ENCODE measurements at regions not wholly inside any gene's neighbourhood (a gene's known extent, or its start where the extent isn't known, plus 50 kb on each side); places are given as distances from the start of the nearest gene placed in this dataset.

GRCh38 chr14:71196921-71197320 is 289.7 kb downstream of the PCNX1 start:
- Histone ChIP-seq H2AFZ (ENCODE audit: low read depth, low read length) (no peak overlapping the region), H3K9ac (ENCODE audit: low read length) (no peak overlapping the region), H3K4ac (ENCODE audit: low read depth in 1 of 2, low read length in 2 of 2) (no peak overlapping the region), H2BK15ac (ENCODE audit: low read depth, poor library complexity, severe bottlenecking) (no peak overlapping the region), H3K36me3 (ENCODE audit: control insufficient read depth in 1 of 2, insufficient read depth in 2 of 2, low read depth in 1 of 2, low read length in 2 of 2) (no peaks in the 10 kb centered on the region), H3K4me2 (ENCODE audit: low read length, poor library complexity, severe bottlenecking) (no peak overlapping the region), H3K79me1 (replicated peaks; ENCODE audit: low read length, poor library complexity, severe bottlenecking) (no peaks in the 10 kb centered on the region), H3K27me3 (ENCODE audit: control insufficient read depth in 1 of 2, insufficient read depth in 1 of 2, low read length in 2 of 2) (peaks cover 3 to 4% of the 10 kb centered on the region in 2 experiments), H3K23ac (ENCODE audit: low read length in 2 of 2) (no peak overlapping the region), H2BK5ac (ENCODE audit: low read depth, low read length, poor library complexity, severe bottlenecking) (no peak overlapping the region), H3K9me3 (ENCODE audit: control insufficient read depth, low read length) (peaks cover 3% of the 10 kb centered on the region), H4K8ac (ENCODE audit: low read length) (no peak overlapping the region), H2AK5ac (ENCODE audit: low read length, severe bottlenecking) (no peak overlapping the region), H3K18ac (ENCODE audit: low read depth in 1 of 2, low read length in 2 of 2) (no peak overlapping the region), H4K91ac (ENCODE audit: low read length) (no peak overlapping the region), H3K4me1 (ENCODE audit: control insufficient read depth, insufficient read depth, low read depth, low read length) (no peaks in the 10 kb centered on the region), H3K27ac (ENCODE audit: low read length, poor library complexity, severe bottlenecking) (no peak overlapping the region), H3K4me3 (ENCODE audit: insufficient read depth in 1 of 2, low read depth in 1 of 2, low read length in 2 of 2) (no peak overlapping the region), H3K14ac (ENCODE audit: low read length in 2 of 2) (no peak overlapping the region), H2BK12ac (ENCODE audit: low read length in 2 of 2) (no peak overlapping the region), H2BK120ac (ENCODE audit: low read depth, low read length) (no peak overlapping the region)
- DNase-seq: no peak
- WGBS: 69% methylated on average over 6 of the region's 6 CpGs

DNA sequence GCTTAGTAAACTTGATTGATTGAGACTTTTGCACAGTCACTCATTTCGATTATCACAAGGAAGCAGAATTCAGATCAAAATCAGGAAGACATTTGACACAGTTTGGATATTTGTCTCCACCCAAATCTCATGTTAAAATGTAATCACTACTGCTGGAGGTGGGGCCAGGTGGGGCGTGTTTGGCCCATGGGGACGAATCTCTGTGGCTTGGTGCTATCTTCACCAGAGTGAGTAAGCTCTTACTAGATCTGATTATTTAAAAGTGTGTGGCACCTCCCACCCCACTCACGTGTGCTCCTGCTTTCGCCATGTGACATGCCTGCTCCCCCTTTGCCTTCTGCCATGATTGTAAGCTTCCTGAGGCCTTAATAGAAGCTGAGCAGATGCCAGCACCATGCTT is 291.4 kb downstream of the PCNX1 start:
- no peak overlapping the region for H2BK120ac ChIP-seq (ENCODE audit: low read depth, low read length)
- H3K14ac ChIP-seq (ENCODE audit: low read length in 2 of 2): no peak overlapping the region
- no peak overlapping the region for H4K8ac ChIP-seq (ENCODE audit: low read length)
- no peaks in the 10 kb centered on the region for H3K36me3 ChIP-seq (ENCODE audit: control insufficient read depth in 1 of 2, insufficient read depth in 2 of 2, low read depth in 1 of 2, low read length in 2 of 2)
- H3K79me1 ChIP-seq (replicated peaks; ENCODE audit: low read length, poor library complexity, severe bottlenecking): no peaks in the 10 kb centered on the region
- peaks cover 0 to 8% of the 10 kb centered on the region in 2 experiments for H3K27me3 ChIP-seq (ENCODE audit: control insufficient read depth in 1 of 2, insufficient read depth in 1 of 2, low read length in 2 of 2)
- no peak overlapping the region for H3K18ac ChIP-seq (ENCODE audit: low read depth in 1 of 2, low read length in 2 of 2)
- H3K4me3 ChIP-seq (ENCODE audit: insufficient read depth in 1 of 2, low read depth in 1 of 2, low read length in 2 of 2): no peak overlapping the region
- DNase-seq: no peak
- H3K23ac ChIP-seq (ENCODE audit: low read length in 2 of 2): no peak overlapping the region
- H2AFZ ChIP-seq (ENCODE audit: low read depth, low read length): no peak overlapping the region
- H3K27ac ChIP-seq (ENCODE audit: low read length, poor library complexity, severe bottlenecking): no peak overlapping the region
- H2BK5ac ChIP-seq (ENCODE audit: low read depth, low read length, poor library complexity, severe bottlenecking): no peak overlapping the region
- H2BK12ac ChIP-seq (ENCODE audit: low read length in 2 of 2): no peak overlapping the region
- no peak overlapping the region for H3K4me2 ChIP-seq (ENCODE audit: low read length, poor library complexity, severe bottlenecking)
- H3K4ac ChIP-seq (ENCODE audit: low read depth in 1 of 2, low read length in 2 of 2): no peak overlapping the region
- 86% methylated on average over 5 of the region's 5 CpGs for WGBS
- H2BK15ac ChIP-seq (ENCODE audit: low read depth, poor library complexity, severe bottlenecking): no peak overlapping the region
- H2AK5ac ChIP-seq (ENCODE audit: low read length, severe bottlenecking): no peak overlapping the region
- no peak overlapping the region for H3K9ac ChIP-seq (ENCODE audit: low read length)
- peaks cover 3% of the 10 kb centered on the region for H3K9me3 ChIP-seq (ENCODE audit: control insufficient read depth, low read length)
- H3K4me1 ChIP-seq (ENCODE audit: control insufficient read depth, insufficient read depth, low read depth, low read length): no peaks in the 10 kb centered on the region
- H4K91ac ChIP-seq (ENCODE audit: low read length): no peak overlapping the region

- no peak overlapping the region for H2BK15ac ChIP-seq (ENCODE audit: low read depth, poor library complexity, severe bottlenecking)
- no peak overlapping the region for H4K91ac ChIP-seq (ENCODE audit: low read length)
- no peaks in the 10 kb centered on the region for H3K79me1 ChIP-seq (replicated peaks; ENCODE audit: low read length, poor library complexity, severe bottlenecking)
- H3K23ac ChIP-seq (ENCODE audit: low read length in 2 of 2): no peak overlapping the region
- H2BK120ac ChIP-seq (ENCODE audit: low read depth, low read length): no peak overlapping the region
- no peak overlapping the region for H2AK5ac ChIP-seq (ENCODE audit: low read length, severe bottlenecking)
- no peak overlapping the region for H2AFZ ChIP-seq (ENCODE audit: low read depth, low read length)
- H3K4me1 ChIP-seq (ENCODE audit: control insufficient read depth, insufficient read depth, low read depth, low read length): no peaks in the 10 kb centered on the region
- peaks cover 0 to 13% of the 10 kb centered on the region in 2 experiments for H3K27me3 ChIP-seq (ENCODE audit: control insufficient read depth in 1 of 2, insufficient read depth in 1 of 2, low read length in 2 of 2)
- no peak overlapping the region for H4K8ac ChIP-seq (ENCODE audit: low read length)
- H2BK5ac ChIP-seq (ENCODE audit: low read depth, low read length, poor library complexity, severe bottlenecking): no peak overlapping the region
- H3K18ac ChIP-seq (ENCODE audit: low read depth in 1 of 2, low read length in 2 of 2): no peak overlapping the region
- no peak overlapping the region for H3K4me3 ChIP-seq (ENCODE audit: insufficient read depth in 1 of 2, low read depth in 1 of 2, low read length in 2 of 2)
- peaks cover 3% of the 10 kb centered on the region for H3K9me3 ChIP-seq (ENCODE audit: control insufficient read depth, low read length)
- no peak overlapping the region for H2BK12ac ChIP-seq (ENCODE audit: low read length in 2 of 2)
- no peak overlapping the region for H3K4me2 ChIP-seq (ENCODE audit: low read length, poor library complexity, severe bottlenecking)
- 100% methylated on average over 1 of the region's 1 CpG for WGBS
- no peak for DNase-seq
- H3K4ac ChIP-seq (ENCODE audit: low read depth in 1 of 2, low read length in 2 of 2): no peak overlapping the region
- no peak overlapping the region for H3K27ac ChIP-seq (ENCODE audit: low read length, poor library complexity, severe bottlenecking)
- H3K36me3 ChIP-seq (ENCODE audit: control insufficient read depth in 1 of 2, insufficient read depth in 2 of 2, low read depth in 1 of 2, low read length in 2 of 2): no peaks in the 10 kb centered on the region
- H3K9ac ChIP-seq (ENCODE audit: low read length): no peak overlapping the region
- no peak overlapping the region for H3K14ac ChIP-seq (ENCODE audit: low read length in 2 of 2)
Observed at GRCh38 chr14:71201840-71202239, 294.6 kb downstream of the PCNX1 start.

DNA sequence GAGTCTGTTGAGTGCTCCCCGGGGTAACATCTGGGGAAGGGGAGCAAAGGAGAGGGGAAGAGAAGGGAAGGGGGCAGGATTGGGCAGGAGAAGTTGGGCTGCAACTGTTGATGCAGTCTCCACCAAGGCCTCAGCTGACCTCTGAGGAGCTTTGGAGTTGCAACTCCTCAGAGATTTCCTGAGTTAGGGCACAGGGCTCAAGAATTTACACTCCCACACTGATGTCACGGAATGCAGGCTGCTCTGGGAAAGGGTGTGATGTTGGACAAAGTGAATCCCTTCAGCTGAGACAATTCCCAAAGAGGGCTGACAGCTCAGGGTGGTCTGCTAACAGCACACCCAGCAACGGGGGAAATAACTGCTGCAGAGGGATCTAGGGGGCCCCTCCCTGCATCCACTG is 295.6 kb downstream of the PCNX1 start:
- no peak overlapping the region for H3K4me3 ChIP-seq (ENCODE audit: insufficient read depth in 1 of 2, low read depth in 1 of 2, low read length in 2 of 2)
- no peak overlapping the region for H3K9ac ChIP-seq (ENCODE audit: low read length)
- H3K18ac ChIP-seq (ENCODE audit: low read depth in 1 of 2, low read length in 2 of 2): no peak overlapping the region
- no peaks in the 10 kb centered on the region for H3K36me3 ChIP-seq (ENCODE audit: control insufficient read depth in 1 of 2, insufficient read depth in 2 of 2, low read depth in 1 of 2, low read length in 2 of 2)
- H3K14ac ChIP-seq (ENCODE audit: low read length in 2 of 2): peak overlapping the region in 1 of 2 experiments; percentile 42
- no peak overlapping the region for H2BK5ac ChIP-seq (ENCODE audit: low read depth, low read length, poor library complexity, severe bottlenecking)
- 66% methylated on average over 3 of the region's 3 CpGs for WGBS
- peaks cover 0 to 12% of the 10 kb centered on the region in 2 experiments for H3K27me3 ChIP-seq (ENCODE audit: control insufficient read depth in 1 of 2, insufficient read depth in 1 of 2, low read length in 2 of 2)
- no peak overlapping the region for H3K4ac ChIP-seq (ENCODE audit: low read depth in 1 of 2, low read length in 2 of 2)
- H2BK120ac ChIP-seq (ENCODE audit: low read depth, low read length): no peak overlapping the region
- H3K9me3 ChIP-seq (ENCODE audit: control insufficient read depth, low read length): peaks cover 3% of the 10 kb centered on the region
- no peak for DNase-seq
- H2AK5ac ChIP-seq (ENCODE audit: low read length, severe bottlenecking): no peak overlapping the region
- no peak overlapping the region for H3K4me2 ChIP-seq (ENCODE audit: low read length, poor library complexity, severe bottlenecking)
- no peaks in the 10 kb centered on the region for H3K4me1 ChIP-seq (ENCODE audit: control insufficient read depth, insufficient read depth, low read depth, low read length)
- H4K8ac ChIP-seq (ENCODE audit: low read length): no peak overlapping the region
- H2BK12ac ChIP-seq (ENCODE audit: low read length in 2 of 2): no peak overlapping the region
- no peak overlapping the region for H3K27ac ChIP-seq (ENCODE audit: low read length, poor library complexity, severe bottlenecking)
- no peak overlapping the region for H2AFZ ChIP-seq (ENCODE audit: low read depth, low read length)
- no peaks in the 10 kb centered on the region for H3K79me1 ChIP-seq (replicated peaks; ENCODE audit: low read length, poor library complexity, severe bottlenecking)
- H2BK15ac ChIP-seq (ENCODE audit: low read depth, poor library complexity, severe bottlenecking): no peak overlapping the region
- no peak overlapping the region for H4K91ac ChIP-seq (ENCODE audit: low read length)
- no peak overlapping the region for H3K23ac ChIP-seq (ENCODE audit: low read length in 2 of 2)

Data from mesenchymal stem cell (in vitro differentiated cells and primary cell).